ENCODE measurements at regions not wholly inside any gene's neighbourhood (a gene's known extent, or its start where the extent isn't known, plus 50 kb on each side); places are given as distances from the start of the nearest gene placed in this dataset.

DNA sequence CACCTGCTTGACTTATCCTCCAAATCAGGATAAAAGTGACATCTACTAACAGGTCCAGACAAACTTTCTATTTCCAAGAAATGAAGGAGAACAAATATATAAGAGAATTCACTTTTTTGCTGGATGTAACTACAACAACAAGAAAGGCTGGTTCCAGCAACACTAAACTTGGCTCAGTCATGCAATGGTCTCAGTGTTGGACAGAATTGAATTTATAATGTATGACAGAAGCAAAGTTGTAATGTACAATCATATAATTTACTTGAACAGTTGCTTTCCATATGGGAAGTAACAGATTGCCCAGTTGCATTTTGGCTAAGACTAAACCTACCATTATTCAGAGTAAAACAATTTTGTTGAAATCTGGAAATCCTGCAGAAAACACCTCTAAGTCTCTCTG is 183.3 kb upstream of the INTU start:
- TF ChIP-seq, protein P1, sequence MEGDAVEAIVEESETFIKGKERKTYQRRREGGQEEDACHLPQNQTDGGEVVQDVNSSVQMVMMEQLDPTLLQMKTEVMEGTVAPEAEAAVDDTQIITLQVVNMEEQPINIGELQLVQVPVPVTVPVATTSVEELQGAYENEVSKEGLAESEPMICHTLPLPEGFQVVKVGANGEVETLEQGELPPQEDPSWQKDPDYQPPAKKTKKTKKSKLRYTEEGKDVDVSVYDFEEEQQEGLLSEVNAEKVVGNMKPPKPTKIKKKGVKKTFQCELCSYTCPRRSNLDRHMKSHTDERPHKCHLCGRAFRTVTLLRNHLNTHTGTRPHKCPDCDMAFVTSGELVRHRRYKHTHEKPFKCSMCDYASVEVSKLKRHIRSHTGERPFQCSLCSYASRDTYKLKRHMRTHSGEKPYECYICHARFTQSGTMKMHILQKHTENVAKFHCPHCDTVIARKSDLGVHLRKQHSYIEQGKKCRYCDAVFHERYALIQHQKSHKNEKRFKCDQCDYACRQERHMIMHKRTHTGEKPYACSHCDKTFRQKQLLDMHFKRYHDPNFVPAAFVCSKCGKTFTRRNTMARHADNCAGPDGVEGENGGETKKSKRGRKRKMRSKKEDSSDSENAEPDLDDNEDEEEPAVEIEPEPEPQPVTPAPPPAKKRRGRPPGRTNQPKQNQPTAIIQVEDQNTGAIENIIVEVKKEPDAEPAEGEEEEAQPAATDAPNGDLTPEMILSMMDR (IDR thresholded peaks at IDR 0.05): no peak
- TF ChIP-seq EZH2 (IDR thresholded peaks at IDR 0.05; ENCODE audit: borderline replicate concordance, insufficient read depth, low read depth, low read length, poor library complexity, severe bottlenecking): no peak

All from B cell (primary cell).